Astrocyte (in vitro differentiated cells and primary cell): ENCODE measurements at regions not wholly inside any gene's neighbourhood (a gene's known extent, or its start where the extent isn't known, plus 50 kb on each side); places are given as distances from the start of the nearest gene placed in this dataset.

Experiments
- DNase-seq: peaks from one replicate; pipeline ENCODE4 v3.0.0-alpha.2; 2010; ENCODE audit warnings: low read depth
- FAIRE-seq: peaks from 2 replicates; lab custom pipeline; 2011; peaks lifted over from hg19 to GRCh38; lab: Jason Lieb, UNC
- H2AFZ ChIP-seq: 2 replicates; pipeline ENCODE4 v1.6.0; 2012; ENCODE audit warnings: low read depth, low read length, inconsistent platforms
- H3K27ac ChIP-seq: 2 replicates; pipeline ENCODE4 v1.5.1; 2011; ENCODE audit warnings: low read depth, low read length, inconsistent platforms
- H3K27me3 ChIP-seq: 2 replicates; pipeline ENCODE4 v1.6.0; 2011; ENCODE audit warnings: low read length, inconsistent platforms; ENCODE audit not compliant: insufficient read depth
- H3K36me3 ChIP-seq: 2 replicates; pipeline ENCODE4 v1.5.1; 2011; ENCODE audit warnings: low read length, inconsistent platforms; ENCODE audit not compliant: insufficient read depth
- H3K4me1 ChIP-seq: 2 replicates; pipeline ENCODE4 v1.5.1; 2011; ENCODE audit warnings: low read length, inconsistent platforms; ENCODE audit not compliant: insufficient read depth
- H3K4me2 ChIP-seq: 2 replicates; pipeline ENCODE4 v1.6.0; 2012; ENCODE audit warnings: low read length, inconsistent platforms
- H3K4me3 ChIP-seq: 2 replicates; pipeline ENCODE4 v1.5.1; 2011; ENCODE audit warnings: low read depth, mild to moderate bottlenecking, low read length, inconsistent platforms; ENCODE audit not compliant: insufficient read depth
- H3K79me2 ChIP-seq: 2 replicates; pipeline ENCODE4 v1.6.0; 2012; ENCODE audit warnings: mild to moderate bottlenecking, low read length, inconsistent platforms; ENCODE audit not compliant: insufficient read depth
- H3K9ac ChIP-seq: 2 replicates; pipeline ENCODE4 v1.6.0; 2012; ENCODE audit warnings: mild to moderate bottlenecking, low read length, inconsistent platforms
- H3K9me3 ChIP-seq: 2 replicates; pipeline ENCODE4 v1.5.1; 2012; ENCODE audit warnings: low read depth, mild to moderate bottlenecking, low read length, inconsistent platforms; ENCODE audit not compliant: insufficient read depth
- H4K20me1 ChIP-seq: 2 replicates; pipeline ENCODE4 v1.6.0; 2012; ENCODE audit warnings: low read length, inconsistent platforms; ENCODE audit not compliant: insufficient read depth
- H3K27ac Mint-ChIP-seq: one replicate; pipeline ENCODE4 v1.8.0; 2021; ENCODE audit warnings: mild to moderate bottlenecking, mixed read lengths; ENCODE audit not compliant: unreplicated experiment
- H3K27me3 Mint-ChIP-seq: one replicate; pipeline ENCODE4 v1.8.0; 2021; ENCODE audit warnings: low read depth, mixed read lengths; ENCODE audit not compliant: unreplicated experiment
- H3K36me3 Mint-ChIP-seq: one replicate; pipeline ENCODE4 v1.8.0; 2021; ENCODE audit warnings: low read depth, mixed read lengths; ENCODE audit not compliant: unreplicated experiment
- H3K4me1 Mint-ChIP-seq: one replicate; pipeline ENCODE4 v1.8.0; 2021; ENCODE audit warnings: low read depth, mixed read lengths; ENCODE audit not compliant: unreplicated experiment
- H3K4me3 Mint-ChIP-seq: one replicate; pipeline ENCODE4 v1.8.0; 2021; ENCODE audit warnings: mild to moderate bottlenecking, moderate library complexity, mixed read lengths; ENCODE audit not compliant: unreplicated experiment
- H3K9me3 Mint-ChIP-seq: one replicate; pipeline ENCODE4 v1.8.0; 2021; ENCODE audit warnings: mild to moderate bottlenecking, mixed read lengths; ENCODE audit not compliant: unreplicated experiment
- EZH2 ChIP-seq: IDR thresholded peaks from 2 replicates; pipeline ENCODE4 v1.6.1; 2012; ENCODE audit warnings: mild to moderate bottlenecking, low read length, inconsistent platforms; ENCODE audit not compliant: insufficient read depth
- TF ChIP-seq, protein P1 (sequence below): IDR thresholded peaks from 2 replicates; pipeline ENCODE4 v1.5.1; 2011; ENCODE audit warnings: low read depth, mild to moderate bottlenecking, inconsistent platforms, low read length, moderate library complexity; ENCODE audit not compliant: insufficient read depth

DNA sequence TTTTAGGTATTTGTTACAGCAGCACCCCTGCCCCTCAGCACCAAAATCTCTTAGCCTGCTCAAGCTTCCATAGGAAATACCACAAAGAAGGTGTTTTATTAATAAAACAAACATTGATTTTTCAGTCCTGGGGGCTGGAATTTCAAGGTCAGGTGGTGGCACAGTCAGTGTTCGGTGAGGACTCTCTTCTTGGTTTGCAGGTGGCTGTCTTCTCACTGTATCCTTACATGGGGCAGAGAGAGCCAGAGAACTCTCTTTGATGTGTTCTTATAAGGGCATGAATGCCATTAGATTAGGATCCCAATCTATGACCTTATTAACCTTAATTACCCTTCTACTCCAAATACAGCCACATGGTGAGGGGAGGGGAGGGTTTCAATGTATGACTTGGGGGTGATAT, 112.3 kb upstream of the PFKP start:
- no peak overlapping the region for H3K4me3 Mint-ChIP-seq
- H3K27ac Mint-ChIP-seq = no peak overlapping the region
- Histone ChIP-seq H3K4me3 (no peak overlapping the region), H3K27me3 (no peaks in the 10 kb centered on the region), H3K4me1 (peaks cover 6% of the 10 kb centered on the region), H3K9ac (no peak overlapping the region), H3K79me2 (no peaks in the 10 kb centered on the region), H3K9me3 (no peaks in the 10 kb centered on the region), H2AFZ (no peak overlapping the region), H4K20me1 (no peaks in the 10 kb centered on the region), H3K4me2 (no peak overlapping the region), H3K27ac (no peak overlapping the region), H3K36me3 (no peaks in the 10 kb centered on the region)
- TF ChIP-seq, protein P1, sequence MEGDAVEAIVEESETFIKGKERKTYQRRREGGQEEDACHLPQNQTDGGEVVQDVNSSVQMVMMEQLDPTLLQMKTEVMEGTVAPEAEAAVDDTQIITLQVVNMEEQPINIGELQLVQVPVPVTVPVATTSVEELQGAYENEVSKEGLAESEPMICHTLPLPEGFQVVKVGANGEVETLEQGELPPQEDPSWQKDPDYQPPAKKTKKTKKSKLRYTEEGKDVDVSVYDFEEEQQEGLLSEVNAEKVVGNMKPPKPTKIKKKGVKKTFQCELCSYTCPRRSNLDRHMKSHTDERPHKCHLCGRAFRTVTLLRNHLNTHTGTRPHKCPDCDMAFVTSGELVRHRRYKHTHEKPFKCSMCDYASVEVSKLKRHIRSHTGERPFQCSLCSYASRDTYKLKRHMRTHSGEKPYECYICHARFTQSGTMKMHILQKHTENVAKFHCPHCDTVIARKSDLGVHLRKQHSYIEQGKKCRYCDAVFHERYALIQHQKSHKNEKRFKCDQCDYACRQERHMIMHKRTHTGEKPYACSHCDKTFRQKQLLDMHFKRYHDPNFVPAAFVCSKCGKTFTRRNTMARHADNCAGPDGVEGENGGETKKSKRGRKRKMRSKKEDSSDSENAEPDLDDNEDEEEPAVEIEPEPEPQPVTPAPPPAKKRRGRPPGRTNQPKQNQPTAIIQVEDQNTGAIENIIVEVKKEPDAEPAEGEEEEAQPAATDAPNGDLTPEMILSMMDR = no peak
- TF ChIP-seq EZH2 = no peak
- DNase-seq (no peak), FAIRE-seq (no peak)
- H3K4me1 Mint-ChIP-seq = peaks cover 3% of the 10 kb centered on the region
- no peaks in the 10 kb centered on the region for H3K36me3 Mint-ChIP-seq
- peaks cover 9% of the 10 kb centered on the region for H3K9me3 Mint-ChIP-seq
- peaks cover 20% of the 10 kb centered on the region for H3K27me3 Mint-ChIP-seq

DNA sequence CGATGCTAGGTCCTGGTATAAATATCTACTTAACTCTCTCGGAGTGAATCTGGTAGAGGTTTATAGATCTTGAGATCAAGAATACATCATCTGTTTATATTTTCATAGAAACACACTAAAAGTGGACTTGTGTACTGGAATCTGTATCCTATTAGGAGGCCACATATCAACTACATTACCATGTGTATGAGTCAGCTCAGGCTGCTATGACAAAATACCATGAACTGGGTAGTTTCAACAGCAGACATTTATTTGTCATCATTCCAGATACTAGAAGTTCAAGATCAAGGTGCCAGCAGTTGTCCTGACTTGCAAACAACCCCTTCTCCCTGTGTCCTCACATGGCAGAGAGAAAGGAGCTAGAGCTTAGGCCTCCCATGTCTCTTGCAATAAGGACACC, 113.9 kb upstream of the PFKP start:
- Mint-ChIP-seq H3K9me3 (peaks cover 9% of the 10 kb centered on the region), H3K4me3 (no peak overlapping the region), H3K4me1 (peaks cover 6% of the 10 kb centered on the region), H3K27ac (no peak overlapping the region), H3K27me3 (peaks cover 25% of the 10 kb centered on the region), H3K36me3 (no peaks in the 10 kb centered on the region)
- Histone ChIP-seq H3K79me2 (no peaks in the 10 kb centered on the region), H3K4me3 (no peak overlapping the region), H3K4me1 (peaks cover 7% of the 10 kb centered on the region), H3K27me3 (no peaks in the 10 kb centered on the region), H3K9ac (no peak overlapping the region), H3K4me2 (no peak overlapping the region), H2AFZ (no peak overlapping the region), H3K36me3 (no peaks in the 10 kb centered on the region), H3K27ac (no peak overlapping the region), H3K9me3 (no peaks in the 10 kb centered on the region), H4K20me1 (no peaks in the 10 kb centered on the region)
- DNase-seq (peak; percentile 18), FAIRE-seq (peak; percentile 34)
- TF ChIP-seq EZH2 = no peak
- TF ChIP-seq, protein P1 = no peak

DNA sequence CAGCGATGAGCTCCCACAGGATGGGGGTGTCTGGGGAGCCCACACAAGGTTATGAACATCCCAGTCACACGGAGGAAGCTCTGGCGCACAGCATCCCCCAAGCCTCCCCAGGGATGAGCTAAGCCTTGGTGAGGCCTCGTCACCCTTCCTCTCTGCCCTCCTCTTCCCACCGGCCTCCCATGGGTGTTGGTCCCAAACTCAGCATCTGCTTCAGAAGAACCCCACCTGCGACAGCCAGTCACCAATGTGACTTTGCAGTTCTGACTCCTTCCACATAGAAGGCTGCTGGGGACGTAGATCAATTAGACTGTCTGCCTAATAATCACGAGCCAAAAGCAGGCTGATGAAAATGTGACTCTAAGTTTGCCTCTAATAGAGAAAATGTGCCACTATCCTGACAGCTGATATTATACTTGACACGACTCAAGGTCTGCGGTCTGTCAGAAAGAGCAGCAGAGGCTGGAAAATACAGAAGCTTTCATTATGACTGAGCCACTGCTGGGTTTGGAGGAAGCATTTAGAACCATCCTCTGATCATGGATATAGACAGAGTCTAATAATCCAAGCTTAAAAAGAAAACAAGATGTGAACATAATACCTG, 116.0 kb upstream of the PFKP start:
- Mint-ChIP-seq H3K27ac (no peak overlapping the region), H3K27me3 (peaks cover 23% of the 10 kb centered on the region), H3K4me3 (no peak overlapping the region), H3K9me3 (peaks cover 5% of the 10 kb centered on the region), H3K4me1 (peaks cover 6% of the 10 kb centered on the region), H3K36me3 (no peaks in the 10 kb centered on the region)
- Histone ChIP-seq H3K27me3 (no peaks in the 10 kb centered on the region), H3K4me3 (no peak overlapping the region), H3K9me3 (no peaks in the 10 kb centered on the region), H3K9ac (no peak overlapping the region), H3K27ac (no peak overlapping the region), H3K79me2 (no peaks in the 10 kb centered on the region), H4K20me1 (no peaks in the 10 kb centered on the region), H3K36me3 (no peaks in the 10 kb centered on the region), H3K4me1 (peaks cover 7% of the 10 kb centered on the region), H3K4me2 (no peak overlapping the region), H2AFZ (no peak overlapping the region)
- DNase-seq (no peak), FAIRE-seq (no peak)
- TF ChIP-seq EZH2 = no peak
- TF ChIP-seq, protein P1 = no peak
